ENCODE measurements at regions not wholly inside any gene's neighbourhood (a gene's known extent, or its start where the extent isn't known, plus 50 kb on each side); places are given as distances from the start of the nearest gene placed in this dataset.
A peak's percentile ranks its signal among the peaks of the same experiment; 100 is the strongest.

GRCh38 chr18:10378688-10379420 lies 75.6 kb upstream of the APCDD1 start:
- no peak overlapping the region for H3K4me3 ChIP-seq (ENCODE audit: control insufficient read depth, low read depth, low read length)
- peak; percentile 38 for DNase-seq (ENCODE audit: low read depth)
- TF ChIP-seq CTCF (conservative IDR thresholded peaks at IDR 0.05; ENCODE audit: control insufficient read depth, insufficient read depth, low read depth, low read length): no peak

GRCh38 chr18:10379522-10379921 lies 74.9 kb upstream of the APCDD1 start:
- peak; percentile 20 for DNase-seq (ENCODE audit: low read depth)
- H3K4me3 ChIP-seq (ENCODE audit: control insufficient read depth, low read depth, low read length): no peak overlapping the region
- TF ChIP-seq CTCF (conservative IDR thresholded peaks at IDR 0.05; ENCODE audit: control insufficient read depth, insufficient read depth, low read depth, low read length): no peak

GRCh38 chr18:10381516-10381915 lies 72.9 kb upstream of the APCDD1 start:
- no peak overlapping the region for H3K4me3 ChIP-seq (ENCODE audit: control insufficient read depth, low read depth, low read length)
- DNase-seq (ENCODE audit: low read depth): no peak
- no peak for TF ChIP-seq CTCF (conservative IDR thresholded peaks at IDR 0.05; ENCODE audit: control insufficient read depth, insufficient read depth, low read depth, low read length)

GRCh38 chr18:10381951-10382350 lies 72.5 kb upstream of the APCDD1 start:
- H3K4me3 ChIP-seq (ENCODE audit: control insufficient read depth, low read depth, low read length): no peak overlapping the region
- peak; percentile 12 for DNase-seq (ENCODE audit: low read depth)
- no peak for TF ChIP-seq CTCF (conservative IDR thresholded peaks at IDR 0.05; ENCODE audit: control insufficient read depth, insufficient read depth, low read depth, low read length)

GRCh38 chr18:10386049-10386448 lies 68.4 kb upstream of the APCDD1 start:
- H3K4me3 ChIP-seq (ENCODE audit: control insufficient read depth, low read depth, low read length): no peak overlapping the region
- TF ChIP-seq CTCF (conservative IDR thresholded peaks at IDR 0.05; ENCODE audit: control insufficient read depth, insufficient read depth, low read depth, low read length): no peak
- DNase-seq (ENCODE audit: low read depth): no peak

GRCh38 chr18:10386956-10387355 lies 67.5 kb upstream of the APCDD1 start:
- TF ChIP-seq CTCF (conservative IDR thresholded peaks at IDR 0.05; ENCODE audit: control insufficient read depth, insufficient read depth, low read depth, low read length): no peak
- no peak for DNase-seq (ENCODE audit: low read depth)
- no peak overlapping the region for H3K4me3 ChIP-seq (ENCODE audit: control insufficient read depth, low read depth, low read length)
